ENCODE measurements at regions not wholly inside any gene's neighbourhood (a gene's known extent, or its start where the extent isn't known, plus 50 kb on each side); places are given as distances from the start of the nearest gene placed in this dataset.

DNA sequence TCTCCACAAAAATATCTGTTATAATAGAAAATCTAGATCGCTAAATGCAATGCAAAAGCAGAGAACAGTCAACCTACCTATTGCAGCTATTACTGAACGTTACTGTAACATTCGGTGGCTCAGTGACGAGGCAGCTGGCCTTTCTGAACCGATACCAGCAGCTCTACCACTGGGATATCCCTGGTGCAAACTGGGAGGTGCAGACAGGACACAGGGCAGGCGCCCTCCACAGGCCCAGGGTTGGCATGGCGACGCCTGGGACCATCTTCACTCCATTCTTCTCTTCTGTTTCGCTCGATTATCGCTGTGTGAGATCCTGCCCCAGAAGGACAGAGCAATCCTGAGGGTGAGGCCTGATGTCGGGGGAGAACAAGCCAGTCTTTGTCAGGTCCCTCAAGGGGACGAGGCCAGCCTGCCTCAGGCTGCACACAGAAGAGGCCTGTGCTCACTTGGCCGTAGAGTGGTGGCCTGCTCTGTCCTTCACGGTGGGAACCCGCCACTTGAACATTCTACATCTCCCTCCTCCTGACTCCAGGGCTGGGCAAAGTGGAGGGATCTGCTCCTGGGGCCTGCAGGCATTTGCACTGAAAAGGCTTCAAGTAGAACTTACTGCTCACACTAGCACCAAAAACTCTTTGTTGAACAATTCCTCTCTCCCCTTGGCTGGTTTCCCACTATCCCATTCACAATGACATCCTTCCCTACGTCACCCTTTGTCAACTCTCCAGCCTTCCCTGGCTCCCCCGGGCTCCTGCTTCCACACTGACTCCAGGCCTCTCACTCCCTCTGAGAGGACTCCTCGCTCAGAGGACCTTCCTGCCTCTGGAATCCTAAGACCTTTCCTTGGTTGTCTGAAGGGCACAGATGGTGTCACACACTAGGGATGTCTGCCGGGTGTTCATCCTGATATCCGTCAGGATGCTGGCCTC, 49.7 kb downstream of the CYRIA start:
- in situ Hi-C loops (cut with HindIII; ENCODE audit: low sequenced_read_pairs): no loop called here

DNA sequence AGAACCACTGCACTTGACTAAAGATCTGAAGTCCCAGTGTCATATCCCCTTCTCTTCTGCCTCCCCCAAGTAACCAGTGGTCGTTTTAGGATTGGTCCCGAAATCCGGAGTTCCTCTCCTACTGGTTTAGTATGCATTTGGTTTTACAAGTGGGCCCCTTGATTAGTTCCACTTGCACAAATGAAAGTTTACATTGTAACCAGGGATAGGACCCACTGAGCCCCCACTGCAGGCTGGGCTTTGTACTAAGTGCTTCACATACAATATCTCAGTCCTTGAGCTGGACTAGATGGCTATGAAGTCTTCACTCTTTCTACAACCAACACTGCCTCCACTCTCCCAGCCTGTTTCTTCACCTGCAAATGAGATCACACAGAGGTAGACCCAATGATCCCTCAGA, 50.4 kb downstream of the CYRIA start:
- in situ Hi-C loops (cut with HindIII; ENCODE audit: low sequenced_read_pairs): no loop called here

DNA sequence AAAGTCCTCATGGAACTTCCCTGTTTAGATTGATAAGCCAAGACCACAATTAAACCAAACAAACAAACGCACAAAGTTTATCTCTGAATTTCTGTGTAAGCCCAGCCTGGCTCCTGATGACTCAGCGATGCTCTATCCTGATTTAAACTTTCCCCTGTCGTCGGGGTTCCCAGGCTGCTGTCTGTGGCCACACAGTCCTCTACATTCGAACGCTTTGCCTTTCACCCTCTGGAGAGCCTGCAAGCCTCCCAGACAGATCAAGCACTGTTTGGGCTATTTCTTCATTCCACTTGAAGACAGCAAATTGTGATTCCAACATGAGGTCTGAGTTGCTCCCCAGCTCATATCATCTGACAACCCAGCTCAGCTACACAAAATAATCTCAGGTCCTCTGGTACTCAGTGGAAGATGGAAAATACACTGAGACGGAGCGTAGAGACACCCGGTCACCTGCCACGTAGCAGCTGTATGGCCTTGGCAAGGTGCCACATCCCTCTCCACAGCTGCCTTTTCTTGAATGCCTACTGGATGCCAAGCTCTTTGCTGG, 51.2 kb downstream of the CYRIA start:
- in situ Hi-C loops (cut with HindIII; ENCODE audit: low sequenced_read_pairs): no loop called here

DNA sequence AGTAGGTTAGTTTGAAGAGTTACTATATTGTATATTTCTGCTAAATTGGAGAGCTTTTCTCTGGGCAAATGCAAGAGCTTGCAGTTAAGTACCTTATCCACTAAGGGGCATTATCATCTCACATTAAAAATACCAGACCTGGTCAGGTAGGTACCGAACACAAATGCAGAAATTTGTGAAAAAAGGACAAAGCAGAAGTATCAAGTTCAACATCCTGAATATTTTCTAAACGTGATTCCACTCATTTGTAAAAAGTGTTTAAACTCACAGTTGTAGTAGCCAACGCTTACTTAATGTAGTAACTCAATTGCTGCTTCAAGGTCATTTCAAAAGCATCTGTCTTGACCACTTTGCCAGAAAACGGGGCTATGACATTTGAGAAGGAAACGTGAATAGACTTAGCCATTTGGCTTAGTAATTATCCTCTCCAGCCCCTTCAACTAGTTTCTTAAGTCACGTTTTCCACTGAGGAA, 52.1 kb downstream of the CYRIA start:
- in situ Hi-C loops (cut with HindIII; ENCODE audit: low sequenced_read_pairs): no loop called here

DNA sequence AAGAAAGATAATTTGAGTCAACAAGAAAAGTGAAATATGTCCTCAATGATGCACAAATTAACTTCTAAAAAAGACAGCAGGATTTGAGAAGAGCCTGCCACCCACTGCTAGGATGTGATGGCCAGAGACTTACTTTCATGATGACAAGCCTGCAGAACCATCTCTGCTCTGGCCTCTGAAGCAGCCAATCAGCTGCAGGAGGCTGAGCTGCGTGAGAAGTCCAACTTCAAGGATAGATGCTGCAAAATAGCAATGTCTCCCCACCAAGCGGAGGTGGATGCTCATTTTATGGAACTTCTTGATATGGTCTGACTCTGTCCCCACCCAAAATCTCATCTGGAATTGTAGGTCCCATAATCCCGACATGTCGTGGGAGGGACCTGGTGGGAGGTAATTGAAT, 53.1 kb downstream of the CYRIA start:
- in situ Hi-C loops (cut with HindIII; ENCODE audit: low sequenced_read_pairs): no loop called here

DNA sequence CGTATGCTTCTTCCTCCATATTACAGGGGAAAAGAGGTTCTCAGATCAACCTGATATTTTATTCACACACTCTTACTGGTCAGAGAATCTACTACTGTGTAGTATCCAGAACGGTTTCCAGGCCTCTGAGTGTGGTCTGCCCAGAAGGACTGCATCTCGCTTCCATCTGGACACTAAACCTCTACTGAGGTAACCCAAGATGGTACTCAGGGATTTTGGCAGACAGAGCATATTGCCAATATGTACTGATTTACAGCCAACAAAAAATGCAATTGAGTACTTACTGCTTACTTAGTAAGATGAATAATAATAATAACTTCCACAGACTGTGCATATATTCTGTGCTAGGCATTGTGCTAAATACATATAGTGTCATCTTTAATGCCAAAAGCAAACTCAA, 55.8 kb downstream of the CYRIA start:
- in situ Hi-C loops (cut with HindIII; ENCODE audit: low sequenced_read_pairs): no loop called here

DNA sequence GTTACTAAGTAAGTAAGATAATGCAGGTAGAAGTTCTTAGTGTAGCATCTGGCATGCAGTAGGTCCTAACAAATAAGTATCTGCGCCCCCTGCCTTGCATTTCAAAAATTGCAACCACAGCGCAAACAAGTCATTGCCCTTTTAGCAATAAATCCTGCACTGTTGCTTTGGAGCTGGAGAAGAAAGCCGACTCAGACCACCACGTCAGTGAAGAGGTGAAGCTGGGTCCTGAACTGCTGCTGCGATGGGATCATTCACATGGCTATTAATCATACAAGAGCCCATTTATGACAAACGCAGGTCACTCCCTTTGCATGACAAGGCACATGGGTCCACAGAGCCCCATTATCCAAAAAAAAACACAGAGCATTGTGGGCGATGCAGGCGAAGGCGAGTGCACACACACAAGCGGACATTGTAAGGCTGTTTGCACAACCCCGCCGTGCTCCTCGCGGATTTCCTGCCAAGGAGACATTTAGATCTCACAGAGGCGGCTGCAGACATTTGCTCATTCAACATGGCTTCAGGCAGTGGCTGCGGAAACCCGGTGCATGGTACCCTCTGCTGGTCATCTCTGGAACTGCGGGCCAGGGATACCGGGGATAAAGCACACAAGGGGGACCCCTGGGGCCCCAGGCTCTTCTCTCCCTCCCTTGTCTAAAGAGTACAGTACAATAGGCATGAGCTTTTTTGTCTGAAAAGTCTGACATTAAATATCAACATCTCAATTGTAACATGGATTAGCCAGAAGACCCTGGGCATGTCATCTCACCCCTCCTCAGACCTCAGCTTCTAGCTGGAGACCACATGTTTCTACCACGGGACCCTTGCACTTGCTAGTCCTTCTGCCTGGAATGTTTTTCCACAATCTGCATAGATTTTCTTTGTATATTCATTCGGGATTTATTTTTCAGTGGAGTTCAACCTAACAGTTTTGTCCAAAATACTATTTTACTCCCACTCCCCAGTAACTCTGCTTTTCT, 56.7 kb downstream of the CYRIA start:
- in situ Hi-C loops (cut with HindIII; ENCODE audit: low sequenced_read_pairs): no loop called here

DNA sequence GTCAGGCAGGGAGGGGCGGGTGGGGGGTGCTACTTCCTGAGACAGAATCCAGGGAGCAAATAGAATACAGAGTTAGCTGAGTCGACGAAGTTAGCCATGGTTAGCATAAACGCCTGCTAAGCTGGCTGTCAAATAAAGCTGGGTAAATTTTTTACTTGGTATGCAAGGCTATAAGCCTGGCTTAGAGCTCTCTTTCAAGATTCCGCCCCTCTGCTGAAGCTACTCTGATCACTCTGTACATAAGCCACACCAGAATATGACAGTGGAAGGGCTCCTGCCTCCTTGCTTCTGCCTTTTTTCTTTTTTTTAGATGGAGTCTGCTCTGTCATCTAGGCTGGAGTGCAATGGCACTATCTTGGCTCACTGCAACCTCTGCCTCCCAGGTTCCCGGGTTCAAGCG, 58.3 kb downstream of the CYRIA start:
- in situ Hi-C loops (cut with HindIII; ENCODE audit: low sequenced_read_pairs): no loop called here

DNA sequence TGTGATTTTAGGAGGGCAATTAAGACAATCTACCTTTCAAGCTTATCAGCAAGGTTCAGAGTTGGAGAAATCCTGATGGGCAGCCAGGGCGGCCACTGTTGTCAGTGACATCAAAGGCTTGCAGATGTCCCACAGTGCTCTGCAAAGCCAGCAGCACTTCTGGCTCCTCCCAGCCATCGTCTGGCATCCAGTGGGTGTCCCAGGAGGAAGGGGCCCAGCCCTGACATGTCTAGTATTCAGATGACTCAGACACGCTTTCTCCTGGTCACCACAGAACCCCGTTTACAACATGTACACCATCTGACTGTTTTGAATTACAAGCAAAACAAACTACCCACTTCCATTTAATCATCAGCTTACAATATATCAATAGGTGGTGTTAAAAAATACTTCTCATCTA, 61.4 kb downstream of the CYRIA start:
- in situ Hi-C loops (cut with HindIII; ENCODE audit: low sequenced_read_pairs): no loop called here

DNA sequence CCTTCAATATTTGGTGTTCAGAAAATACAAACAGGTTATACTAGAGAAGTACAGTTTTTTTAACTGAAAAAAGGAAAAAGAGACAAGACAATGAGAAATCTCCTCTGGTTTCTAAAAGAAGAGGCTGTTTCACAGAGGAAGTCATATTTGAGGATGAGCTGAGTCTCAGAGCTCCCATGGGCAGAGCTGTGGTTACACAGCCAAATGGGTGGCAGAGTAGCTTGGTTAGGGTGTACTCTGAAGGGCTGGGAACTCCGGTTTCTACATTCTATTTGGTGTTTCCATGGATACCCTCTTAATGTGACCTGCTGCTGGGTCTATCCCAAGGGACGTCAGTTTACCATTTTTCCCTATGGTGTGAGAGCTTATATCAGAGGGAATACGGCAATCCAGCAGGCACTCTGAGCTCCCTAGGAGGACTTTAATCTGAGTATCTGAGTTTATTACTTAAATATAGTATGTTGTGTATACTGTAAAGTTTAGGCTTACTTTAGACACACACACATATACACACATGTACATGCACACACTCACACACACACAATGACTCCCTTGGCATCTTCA, 74.2 kb downstream of the CYRIA start:
- in situ Hi-C loops (cut with HindIII; ENCODE audit: low sequenced_read_pairs): no loop called here

DNA sequence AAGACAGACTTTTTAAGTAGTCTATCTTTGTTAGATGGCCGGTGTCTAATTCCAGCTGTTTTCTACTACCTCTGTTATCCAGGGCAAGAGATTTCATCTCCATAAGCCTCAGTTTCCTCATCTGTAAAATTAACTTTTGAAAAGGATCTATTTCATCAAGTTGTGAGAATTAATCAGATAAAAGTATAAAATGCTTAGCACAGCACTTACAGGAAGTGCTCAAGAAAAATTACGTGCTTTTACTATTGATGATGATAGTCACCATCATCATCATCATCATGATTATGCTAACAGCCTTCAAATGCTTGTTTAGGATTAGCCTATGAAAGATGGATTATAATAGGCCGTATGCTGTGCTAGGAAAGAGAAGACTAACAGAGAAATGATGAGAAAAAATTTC, 76.2 kb downstream of the CYRIA start:
- in situ Hi-C loops (cut with HindIII; ENCODE audit: low sequenced_read_pairs): no loop called here

DNA sequence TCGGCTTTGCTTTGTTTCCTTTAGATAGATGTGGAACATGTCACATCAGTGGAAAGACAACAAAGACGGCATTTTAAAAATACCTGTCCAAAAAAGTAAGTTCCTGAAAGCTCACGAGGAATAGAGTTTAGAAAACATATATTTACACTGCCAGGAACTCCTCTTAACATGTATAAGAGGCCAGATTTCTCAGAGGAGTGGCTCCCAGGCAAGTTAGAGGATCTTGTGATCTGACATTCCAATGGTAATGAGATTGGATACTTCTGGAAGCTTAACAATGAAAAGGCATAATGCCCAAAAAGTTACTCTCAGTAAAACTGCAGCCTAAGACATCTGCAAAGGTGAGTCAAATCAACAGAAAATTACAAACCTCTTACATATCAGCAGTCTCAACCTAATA, 77.1 kb downstream of the CYRIA start:
- in situ Hi-C loops (cut with HindIII; ENCODE audit: low sequenced_read_pairs): no loop called here

DNA sequence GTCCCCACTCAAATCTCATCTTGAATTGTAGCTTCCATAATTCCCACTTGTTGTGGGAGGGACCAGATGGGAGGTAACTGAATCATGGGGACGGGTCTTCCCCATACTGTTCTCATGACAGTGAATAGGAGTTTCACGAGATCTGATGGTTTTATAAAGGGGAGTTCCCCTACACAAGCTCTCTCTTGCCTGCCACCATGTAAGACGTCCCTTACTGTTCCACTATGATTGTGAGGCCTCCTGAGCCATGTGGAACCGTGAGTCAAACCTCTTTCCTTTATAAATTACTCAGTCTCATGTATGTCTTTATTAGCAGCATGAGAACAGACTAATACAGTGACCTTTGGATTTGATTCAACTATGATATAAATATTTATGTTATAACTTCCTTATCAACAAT, 78.0 kb downstream of the CYRIA start:
- in situ Hi-C loops (cut with HindIII; ENCODE audit: low sequenced_read_pairs): no loop called here

DNA sequence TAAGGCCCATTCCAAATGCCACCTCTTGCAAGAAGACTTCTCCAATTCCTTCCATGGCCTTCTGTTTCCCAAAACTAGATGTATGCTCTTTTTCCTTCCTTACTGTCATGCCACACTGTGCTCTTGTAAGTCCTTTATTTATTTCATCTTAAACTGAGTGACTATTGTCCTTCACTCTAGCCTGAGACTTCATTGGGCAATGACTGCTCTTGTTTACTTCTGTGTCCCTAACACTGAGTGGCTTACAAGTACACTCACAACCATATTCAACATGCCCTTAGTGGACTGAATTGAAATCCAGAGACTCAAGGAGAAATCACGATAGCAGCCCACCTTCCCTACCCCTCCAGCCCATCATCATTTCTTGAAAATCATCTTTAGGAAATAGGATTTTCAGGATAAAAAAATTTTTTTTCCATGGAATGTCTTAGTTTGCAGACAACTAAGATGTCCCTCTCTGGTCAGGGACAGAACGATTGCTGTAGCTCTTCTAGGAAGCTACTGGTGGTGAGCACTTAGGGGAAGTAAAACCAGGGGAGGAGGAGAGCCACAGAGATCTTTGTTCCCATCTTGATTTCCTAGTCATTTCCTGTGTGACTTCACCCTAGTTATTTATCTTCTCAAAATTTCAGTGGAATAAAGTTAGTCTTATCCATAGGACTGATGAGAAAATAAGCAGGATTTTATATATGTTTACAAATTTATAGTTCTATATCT, 80.7 kb downstream of the CYRIA start:
- in situ Hi-C loops (cut with HindIII; ENCODE audit: low sequenced_read_pairs): no loop called here

DNA sequence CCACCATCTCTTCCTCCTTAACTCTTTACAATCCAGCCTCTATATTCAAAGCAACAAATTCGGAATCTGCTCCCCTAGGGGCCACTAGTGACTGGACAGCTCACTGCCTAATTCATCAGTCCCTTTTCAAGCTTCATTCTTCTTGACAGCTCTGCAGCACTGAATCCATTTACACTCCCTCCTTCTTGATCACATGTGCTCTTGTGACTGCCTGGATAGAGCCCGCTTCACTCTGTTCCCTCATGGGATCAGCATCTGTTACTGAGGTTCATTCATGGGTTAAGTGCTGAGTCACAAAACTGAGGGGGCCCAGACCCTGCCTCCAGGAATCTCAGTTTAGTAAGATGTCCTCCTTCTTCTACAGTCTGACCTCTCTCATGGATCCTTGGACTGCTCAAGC, 81.5 kb downstream of the CYRIA start:
- in situ Hi-C loops (cut with HindIII; ENCODE audit: low sequenced_read_pairs): no loop called here

DNA sequence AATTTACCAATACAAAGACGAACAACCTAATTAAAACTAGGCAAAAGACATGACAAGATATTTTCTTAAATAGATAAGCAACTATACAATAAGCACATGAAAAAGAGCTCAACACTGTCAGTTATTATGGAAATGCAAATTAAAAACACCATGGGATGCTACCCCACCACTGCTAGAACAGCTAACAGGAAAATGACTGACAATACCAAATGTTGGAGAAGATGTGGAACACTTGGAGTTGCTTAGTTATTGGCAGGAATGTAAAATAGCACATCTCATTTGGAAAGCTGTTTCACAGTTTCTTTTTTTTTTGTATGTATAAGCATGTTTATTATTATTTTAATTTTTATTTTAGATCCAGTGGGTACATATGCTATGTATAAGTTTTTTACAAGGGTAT, 84.4 kb downstream of the CYRIA start:
- in situ Hi-C loops (cut with HindIII; ENCODE audit: low sequenced_read_pairs): no loop called here

DNA sequence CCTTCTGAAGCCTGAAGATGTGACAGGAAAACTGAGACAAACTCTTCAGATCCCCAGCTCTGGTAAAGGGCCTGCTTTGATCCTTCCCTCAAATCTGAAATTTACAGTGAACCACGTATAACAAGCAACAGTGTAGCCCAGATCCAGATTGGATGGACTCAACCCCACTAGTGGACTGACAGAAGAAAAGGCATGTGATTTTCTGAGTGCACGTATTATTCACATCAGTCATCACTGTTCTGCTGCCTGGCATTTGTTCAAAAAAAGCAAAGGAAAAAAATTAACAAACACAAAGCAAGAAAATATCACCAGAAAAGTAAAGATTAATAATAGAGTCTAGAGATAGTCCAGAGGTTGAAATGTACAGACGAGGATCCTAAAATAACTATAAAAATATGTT, 87.6 kb downstream of the CYRIA start:
- in situ Hi-C loops (cut with HindIII; ENCODE audit: low sequenced_read_pairs): no loop called here

DNA sequence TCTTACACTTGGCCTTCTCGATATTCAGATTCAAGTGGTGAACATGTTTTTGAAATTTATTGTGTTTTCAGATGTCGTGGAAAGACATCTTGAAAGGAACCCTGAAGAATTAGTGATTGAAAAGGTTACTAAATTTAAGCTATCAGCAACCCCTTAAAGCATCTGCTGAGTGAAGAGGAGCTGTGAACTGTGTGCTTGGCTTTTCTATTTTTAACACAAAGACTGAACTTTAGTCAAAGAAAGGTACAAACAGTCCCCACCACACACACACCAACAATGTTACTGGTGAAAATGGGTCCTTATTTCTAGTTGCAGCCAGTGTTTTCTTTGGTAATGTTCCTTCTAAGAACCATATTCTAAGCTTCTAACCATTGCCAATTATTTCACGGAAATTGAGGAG, 95.1 kb downstream of the CYRIA start:
- in situ Hi-C loops (cut with HindIII; ENCODE audit: low sequenced_read_pairs): no loop called here

DNA sequence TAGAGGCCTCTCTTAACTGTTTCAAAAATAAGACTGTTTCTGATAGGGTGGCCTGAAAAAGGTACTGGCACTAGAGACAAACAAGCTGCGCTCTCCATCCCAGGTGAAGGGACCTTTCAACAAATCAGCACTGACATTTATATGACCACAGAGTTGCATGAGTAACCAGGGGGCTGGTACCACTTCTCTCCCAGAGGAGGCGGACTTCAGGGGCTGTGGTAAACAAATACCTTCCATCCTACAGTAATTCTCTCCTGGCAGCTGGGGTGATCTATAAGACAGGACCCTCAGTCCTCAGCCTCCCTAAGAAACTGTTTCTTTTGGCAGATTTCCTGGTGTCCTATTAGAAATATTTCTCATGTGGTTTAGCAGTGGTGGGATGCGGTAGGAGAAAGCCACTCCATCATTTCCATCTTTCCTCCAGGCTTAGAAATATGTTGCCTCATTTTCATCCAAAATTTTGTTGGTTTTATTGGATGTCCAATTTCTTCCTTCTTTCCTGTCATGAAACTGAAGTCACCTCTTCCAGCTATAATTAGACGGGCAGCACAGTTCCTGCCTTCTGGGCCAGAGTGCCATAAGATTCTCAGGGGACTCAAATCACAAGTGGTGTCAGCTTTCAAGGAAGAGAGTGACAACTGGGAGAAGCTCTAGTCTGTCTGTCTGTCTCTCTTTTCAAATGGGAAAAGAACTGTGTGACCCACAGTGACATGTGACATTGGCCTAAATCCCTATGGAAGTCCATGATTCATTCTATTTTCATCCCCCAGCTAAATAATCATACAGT, 96.4 kb downstream of the CYRIA start:
- in situ Hi-C loops (cut with HindIII; ENCODE audit: low sequenced_read_pairs): no loop called here

DNA sequence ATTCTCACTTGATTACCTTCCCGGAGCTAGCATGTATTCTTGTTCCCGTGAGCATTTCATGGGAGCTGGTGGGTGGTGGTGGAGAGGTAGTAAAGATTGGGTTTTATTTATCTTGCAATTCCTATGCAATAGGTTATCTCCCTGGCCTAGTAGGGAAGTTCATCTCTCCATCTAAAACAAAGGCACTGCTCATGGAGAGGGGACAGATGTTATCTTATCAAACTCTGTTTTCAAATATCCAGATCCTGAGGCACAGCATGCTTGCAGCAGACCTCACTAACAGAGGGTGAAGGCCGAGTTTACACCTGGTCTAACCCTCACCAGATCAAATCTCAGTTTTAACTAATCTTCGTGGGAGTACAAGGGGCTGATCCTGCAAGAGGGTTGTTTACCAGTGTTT, 98.9 kb downstream of the CYRIA start:
- in situ Hi-C loops (cut with HindIII; ENCODE audit: low sequenced_read_pairs): no loop called here

All from DLD1 (cell line).